WTC11 (cell line): ENCODE measurements at regions not wholly inside any gene's neighbourhood (a gene's known extent, or its start where the extent isn't known, plus 50 kb on each side); places are given as distances from the start of the nearest gene placed in this dataset.

ENCODE experiments used
- HMGXB4 ChIP-seq: sonication (generic); formaldehyde crosslinking; IDR thresholded peaks from 2 replicates; pipeline ENCODE4 v1.8.1; 2023; ENCODE audit warnings: mild to moderate bottlenecking, moderate library complexity, missing genetic modification reagents
- RELA ChIP-seq: sonication (generic); formaldehyde crosslinking; IDR thresholded peaks from 2 replicates; pipeline ENCODE4 v1.8.1; 2022; ENCODE audit warnings: missing genetic modification reagents, mild to moderate bottlenecking, borderline replicate concordance
- SP1 ChIP-seq: sonication (generic); formaldehyde crosslinking; conservative IDR thresholded peaks from 2 replicates; pipeline ENCODE4 v1.8.1; 2022; ENCODE audit warnings: missing genetic modification reagents
- USF2 ChIP-seq: sonication (generic); formaldehyde crosslinking; IDR thresholded peaks from 2 replicates; pipeline ENCODE4 v1.8.1; 2023; ENCODE audit warnings: mild to moderate bottlenecking, missing genetic modification reagents, moderate library complexity
- TF ChIP-seq, protein P1 (sequence below): fragments of 200-600 bp; IDR thresholded peaks from 2 replicates; pipeline ENCODE4 v1.8.0; 2022; ENCODE audit warnings: antibody characterized with exemption

- no peak for TF ChIP-seq RELA
- TF ChIP-seq HMGXB4 (CRISPR knock-in tag) = no peak
- TF ChIP-seq, protein P1, sequence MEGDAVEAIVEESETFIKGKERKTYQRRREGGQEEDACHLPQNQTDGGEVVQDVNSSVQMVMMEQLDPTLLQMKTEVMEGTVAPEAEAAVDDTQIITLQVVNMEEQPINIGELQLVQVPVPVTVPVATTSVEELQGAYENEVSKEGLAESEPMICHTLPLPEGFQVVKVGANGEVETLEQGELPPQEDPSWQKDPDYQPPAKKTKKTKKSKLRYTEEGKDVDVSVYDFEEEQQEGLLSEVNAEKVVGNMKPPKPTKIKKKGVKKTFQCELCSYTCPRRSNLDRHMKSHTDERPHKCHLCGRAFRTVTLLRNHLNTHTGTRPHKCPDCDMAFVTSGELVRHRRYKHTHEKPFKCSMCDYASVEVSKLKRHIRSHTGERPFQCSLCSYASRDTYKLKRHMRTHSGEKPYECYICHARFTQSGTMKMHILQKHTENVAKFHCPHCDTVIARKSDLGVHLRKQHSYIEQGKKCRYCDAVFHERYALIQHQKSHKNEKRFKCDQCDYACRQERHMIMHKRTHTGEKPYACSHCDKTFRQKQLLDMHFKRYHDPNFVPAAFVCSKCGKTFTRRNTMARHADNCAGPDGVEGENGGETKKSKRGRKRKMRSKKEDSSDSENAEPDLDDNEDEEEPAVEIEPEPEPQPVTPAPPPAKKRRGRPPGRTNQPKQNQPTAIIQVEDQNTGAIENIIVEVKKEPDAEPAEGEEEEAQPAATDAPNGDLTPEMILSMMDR = no peak
- no peak for TF ChIP-seq SP1 (CRISPR knock-in tag)
- TF ChIP-seq USF2 (CRISPR knock-in tag) = no peak
These were observed 364.1 kb downstream of the GATA3 start for GRCh38 chr10:8418631-8419030.
